Islet of Langerhans (tissue), 1 donor: ENCODE measurements at regions not wholly inside any gene's neighbourhood (a gene's known extent, or its start where the extent isn't known, plus 50 kb on each side); places are given as distances from the start of the nearest gene placed in this dataset.
"Not testable (repeated sequence)": the region's sequence is repeated elsewhere in the genome, so short reads cannot be mapped to it uniquely, and the experiment has no call there.

Experiments
- FAIRE-seq: peaks from one replicate; lab custom pipeline; 2011; peaks lifted over from hg19 to GRCh38; lab: Jason Lieb, UNC

DNA sequence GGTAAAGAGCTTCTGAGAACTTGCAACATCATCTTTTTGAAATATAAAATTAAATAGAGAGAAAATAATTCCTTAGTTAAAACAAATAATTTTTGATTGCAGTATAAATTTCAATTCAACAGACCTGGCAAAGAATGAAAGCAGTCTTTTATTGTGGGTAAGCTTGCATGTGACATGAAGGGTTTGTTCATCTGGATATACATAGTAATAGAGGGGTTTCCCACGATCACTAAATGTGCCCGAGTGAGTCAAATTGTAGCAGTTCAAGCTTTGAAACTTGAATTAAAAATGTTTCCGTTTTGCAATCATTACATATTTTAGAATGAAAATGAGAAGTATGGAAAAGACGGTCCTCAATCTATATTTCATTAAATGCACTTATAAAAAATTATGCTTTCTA, 658.4 kb upstream of the MBL2 start:
- FAIRE-seq, result no peak

DNA sequence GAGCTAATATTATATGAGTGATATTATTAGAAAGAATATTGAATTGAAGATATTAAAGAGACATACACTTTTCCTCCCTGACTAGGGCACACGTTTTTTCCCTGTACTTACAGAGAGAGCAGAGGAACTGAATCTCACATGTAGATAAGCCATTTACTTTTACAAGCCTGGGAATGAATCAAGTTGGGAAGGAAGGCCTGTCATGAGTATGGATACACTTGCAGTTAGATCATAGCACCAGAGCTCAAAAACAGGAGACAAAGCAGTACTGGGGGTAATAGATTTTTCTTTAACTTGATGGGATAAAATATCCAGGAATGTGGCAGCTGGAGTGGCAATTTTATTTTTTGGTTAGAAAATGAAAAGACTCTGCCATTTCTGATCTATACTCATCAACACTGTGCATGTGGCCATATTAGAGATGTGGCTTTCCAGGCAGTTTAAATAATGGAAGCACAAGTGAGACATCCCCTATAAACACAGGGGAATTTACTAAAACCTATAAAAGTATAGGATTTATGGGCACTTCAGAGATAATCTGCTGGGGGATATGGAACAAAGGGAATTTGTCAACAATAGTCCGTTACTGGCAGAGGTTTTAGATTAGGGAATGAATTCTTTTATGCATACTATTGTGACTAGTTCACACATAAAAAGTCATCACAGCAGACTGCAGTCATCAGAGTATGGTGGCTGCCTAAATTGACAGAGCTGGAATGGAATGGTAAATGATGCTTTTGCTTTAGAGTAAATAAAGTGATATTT, 657.7 kb upstream of the MBL2 start:
- FAIRE-seq, result no peak

DNA sequence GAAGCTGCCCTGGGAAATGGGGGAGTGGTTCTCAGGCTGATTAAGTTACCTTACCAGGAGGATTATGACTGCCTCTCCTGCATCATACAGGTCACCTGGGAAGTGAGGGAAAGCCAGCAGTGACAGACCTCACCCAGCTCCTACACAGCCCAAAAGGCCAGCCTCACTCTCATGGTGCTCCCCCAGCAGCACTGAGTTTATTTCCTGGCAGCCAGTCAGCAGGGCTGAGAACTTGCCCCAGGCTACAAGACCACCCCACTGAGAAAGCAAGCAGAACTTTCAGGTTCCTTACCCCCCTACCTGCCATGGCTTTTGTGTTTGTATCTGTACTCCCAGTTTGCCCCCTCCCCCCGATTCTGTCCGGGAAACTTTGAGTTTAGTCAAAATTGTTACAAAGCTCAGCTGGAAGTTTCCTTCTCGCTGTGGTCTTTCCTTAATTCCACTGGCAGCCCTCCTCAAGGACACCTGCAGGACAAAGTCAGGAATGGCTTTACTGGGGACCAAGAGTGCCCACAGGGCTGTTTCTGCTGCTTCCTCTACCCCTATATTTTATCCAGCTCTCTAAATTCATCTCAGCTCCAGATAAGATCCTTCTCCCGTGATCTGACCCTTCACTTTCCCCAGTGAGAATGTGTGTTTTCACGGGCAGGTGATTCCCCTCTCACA, 649.8 kb upstream of the MBL2 start:
- FAIRE-seq, result no peak

DNA sequence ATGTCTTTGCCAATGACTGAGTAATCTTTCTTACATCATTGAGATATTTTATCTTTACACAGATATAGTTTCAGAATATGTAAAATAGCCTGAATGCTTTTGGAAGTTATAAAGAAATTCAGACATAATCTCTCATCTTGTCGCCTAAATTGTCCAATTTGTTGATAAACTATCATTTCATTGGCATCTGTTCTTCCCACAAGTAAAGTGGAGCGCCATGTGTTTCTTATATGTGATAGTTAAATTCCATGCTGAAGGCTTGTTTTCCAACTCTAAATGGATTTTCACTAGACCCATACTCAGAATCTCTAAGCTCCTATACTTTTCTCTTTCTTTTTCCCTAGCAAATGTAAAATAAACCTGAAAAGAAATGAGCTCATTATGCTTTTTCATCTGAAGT, 640.1 kb upstream of the MBL2 start:
- no peak for FAIRE-seq

DNA sequence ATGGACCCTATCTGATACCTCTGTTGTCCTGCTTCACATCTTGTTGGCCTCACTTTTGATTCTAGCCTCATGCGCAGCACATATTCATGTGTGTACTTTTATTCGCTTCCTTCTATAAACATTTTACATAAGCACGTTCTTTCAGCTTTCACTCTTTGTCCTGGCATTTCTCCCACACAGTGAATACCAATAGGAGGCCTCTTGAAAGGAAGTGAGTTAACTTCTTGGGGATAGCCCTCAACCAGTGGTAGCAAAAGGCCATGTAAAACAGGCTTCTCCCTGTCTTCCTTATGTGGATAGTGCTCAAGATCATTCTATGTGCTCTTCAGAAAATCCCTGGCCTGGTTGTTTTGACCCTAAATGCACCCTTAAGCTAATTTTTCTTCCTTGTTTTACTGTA, 633.9 kb upstream of the MBL2 start:
- no peak for FAIRE-seq

DNA sequence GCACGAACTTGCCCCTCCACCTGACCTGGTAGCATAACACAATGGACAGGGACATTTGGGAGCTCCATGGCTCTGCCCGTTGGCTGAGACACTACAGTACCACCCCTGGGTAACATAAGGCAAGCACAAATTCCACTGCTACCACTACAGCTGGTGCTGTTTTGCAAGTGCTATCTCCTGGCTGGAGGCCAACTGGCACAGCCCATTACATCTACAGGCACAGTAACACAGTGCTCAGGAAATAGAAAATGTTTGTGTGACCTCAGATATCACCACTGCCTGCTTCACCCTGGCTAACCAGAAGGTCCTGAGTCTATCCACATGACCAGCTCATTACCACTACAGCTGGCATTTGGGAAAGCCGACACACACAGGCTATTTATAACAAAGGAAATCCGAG, 631.1 kb upstream of the MBL2 start:
- FAIRE-seq, result no peak

DNA sequence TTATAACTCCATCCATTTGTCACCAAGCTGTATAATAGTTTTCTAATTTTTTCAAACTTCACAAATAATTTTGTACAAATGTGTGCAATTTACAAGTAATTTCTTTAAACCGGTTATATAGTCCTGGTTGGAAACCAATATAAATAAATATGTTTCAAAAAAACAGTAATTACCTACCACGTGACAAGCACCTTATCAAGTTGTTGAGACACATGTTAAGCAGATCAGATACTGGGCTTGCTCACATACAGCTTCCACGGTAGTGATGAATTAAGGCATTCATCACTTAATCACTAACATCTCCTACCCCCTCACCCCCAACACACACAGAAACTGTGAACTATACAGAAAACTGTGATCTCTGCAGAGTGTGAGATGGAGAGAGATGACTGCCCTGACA, 630.0 kb upstream of the MBL2 start:
- no peak for FAIRE-seq

DNA sequence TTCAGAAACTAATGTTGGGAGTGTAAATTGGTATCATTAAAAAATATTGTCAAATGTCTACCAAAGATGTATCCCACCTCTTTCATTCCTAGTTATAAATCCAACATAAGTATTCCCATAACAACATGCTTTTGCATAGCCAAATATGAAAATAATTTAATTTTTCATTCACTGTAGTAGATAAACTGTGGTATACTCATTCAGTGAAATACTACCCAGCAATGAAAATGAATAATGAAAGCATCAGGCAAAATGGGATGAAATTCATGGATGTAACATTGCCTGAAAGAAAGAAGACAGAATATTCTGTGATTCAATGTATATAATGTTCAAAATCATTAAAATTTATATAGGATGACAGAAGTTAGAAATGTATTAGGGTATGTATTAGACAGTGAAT, 629.0 kb upstream of the MBL2 start:
- no peak for FAIRE-seq

DNA sequence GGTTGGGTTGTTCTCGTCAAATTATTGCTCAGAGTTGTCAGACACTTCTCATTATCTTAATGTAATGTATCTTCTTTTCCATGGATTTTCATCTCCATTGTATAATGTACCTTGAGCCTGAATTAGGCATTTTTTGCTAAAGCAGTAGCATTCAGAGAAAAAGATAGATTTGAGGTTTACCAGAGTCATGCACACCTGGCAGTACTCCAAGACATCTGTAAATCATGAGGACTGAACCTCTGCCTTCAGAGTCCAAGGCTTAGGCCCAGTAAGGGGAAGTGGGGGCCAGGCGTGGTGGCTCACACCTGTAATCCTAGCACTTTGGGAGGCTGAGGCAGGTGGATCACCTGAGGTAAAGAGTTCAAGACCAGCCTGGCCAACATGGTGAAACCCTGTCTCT, 624.3 kb upstream of the MBL2 start:
- no peak for FAIRE-seq

DNA sequence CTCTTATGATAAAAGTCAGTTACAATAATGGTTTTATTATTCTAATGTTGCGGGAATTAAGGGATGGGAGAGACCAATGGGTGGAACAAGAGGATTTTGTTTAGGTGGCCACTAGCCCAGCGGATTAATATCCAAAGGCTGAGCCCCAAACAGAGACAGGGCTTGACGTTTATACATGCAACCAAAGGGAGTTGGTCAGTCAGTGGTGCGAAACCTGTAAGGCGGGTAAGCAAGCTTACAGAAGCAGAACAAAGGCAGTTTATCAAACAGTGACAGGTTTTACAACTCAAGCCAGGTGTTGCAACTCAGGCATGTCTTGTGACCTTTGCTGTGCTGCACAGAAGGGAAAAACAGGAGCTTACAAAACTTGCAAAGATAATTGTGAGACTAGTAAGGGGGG, 622.9 kb upstream of the MBL2 start:
- FAIRE-seq, result no peak

DNA sequence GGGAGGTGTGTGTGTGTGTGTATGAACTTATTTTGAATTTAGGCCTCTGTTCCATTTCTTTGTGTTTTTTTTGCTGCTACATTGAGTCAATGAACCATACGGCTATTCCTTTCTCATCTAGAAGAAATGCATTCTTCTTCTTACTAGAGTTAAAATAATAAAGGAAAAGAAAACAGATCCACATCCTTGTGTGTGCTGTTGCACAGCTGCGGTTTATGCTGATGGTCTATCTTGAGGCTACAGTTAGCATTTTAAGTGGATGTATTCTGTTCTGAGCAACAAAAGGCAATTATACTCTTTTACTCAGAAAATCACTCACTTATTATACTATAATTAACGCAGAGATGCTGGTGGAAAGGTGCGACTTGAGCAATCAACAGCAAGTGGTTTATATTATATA, 615.0 kb upstream of the MBL2 start:
- no peak for FAIRE-seq

DNA sequence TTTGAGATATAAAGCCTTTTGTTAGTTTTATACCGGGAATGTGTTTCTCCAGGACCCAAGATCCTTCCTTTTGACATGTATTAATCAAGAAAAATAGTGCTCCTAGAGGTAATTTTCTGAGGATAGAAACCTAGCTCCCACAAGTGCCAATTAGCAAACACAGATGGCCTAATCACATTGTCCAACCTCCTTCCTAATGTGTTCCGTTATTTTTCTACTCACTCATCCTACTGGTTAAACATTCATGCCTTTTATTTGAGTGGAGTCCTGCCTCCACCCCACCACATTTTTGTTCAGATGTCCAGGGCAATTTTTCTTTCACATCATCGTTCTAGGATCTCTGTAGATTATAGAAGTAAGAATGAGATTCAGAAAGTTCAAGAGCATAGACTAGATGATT, 610.0 kb upstream of the MBL2 start:
- no peak for FAIRE-seq

DNA sequence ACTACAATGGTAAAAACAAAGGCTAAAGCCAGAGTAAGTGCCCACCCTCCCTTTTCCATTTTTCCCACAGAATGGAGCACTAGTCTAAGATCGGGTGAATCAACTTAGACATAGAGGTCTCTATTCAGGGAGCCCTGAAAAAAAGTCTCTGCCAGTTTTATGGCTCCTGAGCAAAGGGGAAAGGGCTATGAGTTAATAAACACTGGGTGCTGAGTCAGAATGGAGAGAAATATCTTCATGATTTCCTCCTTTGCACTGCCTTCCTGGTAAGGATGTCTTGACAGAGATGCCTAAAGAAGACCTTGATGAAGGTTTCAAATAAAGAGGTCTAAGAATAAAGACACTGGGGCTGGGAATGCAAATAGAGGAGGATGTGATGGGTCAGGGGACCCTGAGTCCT, 607.4 kb upstream of the MBL2 start:
- no peak for FAIRE-seq

DNA sequence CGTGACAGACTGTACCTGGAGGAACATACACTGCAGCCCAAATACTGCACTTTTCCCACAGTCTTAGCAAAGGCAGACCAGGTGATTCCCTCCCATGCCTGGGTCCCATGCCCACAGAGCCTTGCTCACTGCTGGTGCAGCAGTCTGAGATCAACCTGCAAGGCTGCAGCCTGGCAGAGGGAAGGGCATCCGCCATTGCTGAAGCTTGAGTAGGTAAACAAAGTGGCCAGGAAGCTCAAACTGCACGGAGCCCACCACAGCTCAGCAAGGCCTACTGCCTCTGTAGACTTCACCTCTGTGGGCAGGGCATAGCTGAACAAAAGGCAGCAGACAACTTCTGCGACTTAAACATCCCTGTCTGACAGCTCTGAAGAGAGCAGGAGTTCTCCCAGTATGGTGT, 597.8 kb upstream of the MBL2 start:
- no peak for FAIRE-seq

DNA sequence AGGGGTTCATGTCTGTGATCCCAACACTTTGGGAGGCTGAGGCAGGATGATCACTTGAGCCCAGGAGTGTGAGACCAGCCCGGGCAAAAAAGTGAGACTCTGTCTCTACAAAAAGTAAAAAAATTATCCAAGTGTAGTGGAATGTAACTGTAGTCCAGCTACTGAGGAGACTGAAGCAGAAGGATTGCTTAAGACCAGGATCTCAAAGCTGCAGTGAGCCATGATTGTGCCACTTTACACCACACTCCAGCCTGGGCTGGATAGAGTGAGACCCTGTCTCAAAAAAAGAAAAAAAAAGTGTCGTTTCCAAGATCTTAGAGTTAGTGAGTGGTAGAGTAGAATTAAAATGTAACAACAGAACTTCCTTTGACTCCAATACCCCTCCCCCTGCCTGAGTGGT, 589.4 kb upstream of the MBL2 start:
- FAIRE-seq, result no peak

DNA sequence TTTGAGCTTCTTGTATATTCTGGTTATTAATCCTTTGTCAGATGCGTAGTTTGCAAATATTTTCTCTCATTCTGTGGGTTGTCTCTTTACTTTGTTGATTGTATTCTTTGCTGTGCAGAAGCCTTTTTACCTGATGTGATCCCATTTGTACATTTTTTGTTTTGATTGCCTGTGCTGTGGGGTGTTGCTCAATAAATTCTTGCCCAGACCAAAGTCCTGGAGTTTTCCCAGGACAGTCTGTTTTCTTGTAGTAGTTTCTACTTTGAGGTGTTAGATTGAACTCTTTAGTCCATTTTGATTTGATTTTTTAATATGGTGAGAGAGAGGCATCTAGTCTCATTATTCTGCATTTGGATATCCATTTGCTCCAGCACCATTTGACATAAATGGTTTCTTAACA, 588.7 kb upstream of the MBL2 start:
- FAIRE-seq, result no peak

DNA sequence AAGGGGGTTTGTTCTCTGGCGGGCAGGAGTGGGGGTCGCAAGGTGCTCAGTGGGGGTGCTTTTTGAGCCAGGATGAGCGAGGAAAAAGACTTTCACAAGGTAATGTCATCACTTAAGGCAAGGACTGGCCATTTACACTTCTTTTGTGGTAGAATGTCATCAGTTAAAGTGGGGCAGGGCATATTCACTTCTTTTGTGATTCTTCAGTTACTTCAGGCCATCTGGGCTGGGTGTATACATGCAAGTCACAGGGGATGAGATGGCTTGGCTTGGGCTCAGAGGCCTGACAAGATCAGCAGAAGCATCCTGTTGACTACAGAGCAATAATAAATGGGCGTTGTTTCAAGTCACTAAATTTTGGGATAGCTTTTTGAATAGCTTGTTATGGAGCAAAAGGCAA, 586.4 kb upstream of the MBL2 start:
- not testable (repeated sequence) for FAIRE-seq

DNA sequence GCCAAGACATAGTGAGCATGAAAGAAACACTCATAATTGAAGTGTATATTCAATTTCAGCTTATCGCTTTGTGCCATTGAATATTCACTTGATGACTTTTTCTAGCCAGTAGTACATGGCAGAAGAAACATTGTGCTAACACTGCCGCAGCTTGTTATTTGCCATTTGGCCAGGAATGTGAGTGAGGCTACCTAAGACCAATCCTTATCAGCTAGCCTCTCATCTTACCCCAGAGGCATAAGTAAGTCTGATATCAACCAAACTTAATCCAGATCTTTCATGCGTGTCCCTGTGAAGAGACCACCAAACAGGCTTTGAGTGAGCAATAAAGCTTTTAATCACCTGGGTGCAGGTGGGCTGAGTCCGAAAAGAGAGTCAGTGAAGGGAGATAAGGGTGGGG, 586.0 kb upstream of the MBL2 start:
- no peak for FAIRE-seq

DNA sequence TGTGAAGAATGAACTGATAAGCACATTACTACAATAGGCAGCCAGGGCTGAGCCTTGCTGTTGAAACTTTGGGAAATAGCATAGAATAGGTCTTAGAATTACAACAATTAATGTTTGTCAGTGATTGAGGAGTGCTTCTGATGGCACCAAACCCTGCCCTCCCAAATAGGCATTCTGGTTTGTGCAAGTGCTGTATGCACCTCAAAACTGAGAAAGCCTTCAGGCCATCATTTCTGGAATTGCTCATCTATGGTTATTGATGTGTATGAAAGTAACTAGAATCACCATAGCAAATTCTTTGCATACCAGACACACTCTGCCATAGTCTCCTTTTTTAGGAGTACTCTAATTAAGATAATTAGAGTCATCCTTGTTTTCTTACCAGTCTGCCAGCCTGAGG, 585.0 kb upstream of the MBL2 start:
- no peak for FAIRE-seq

DNA sequence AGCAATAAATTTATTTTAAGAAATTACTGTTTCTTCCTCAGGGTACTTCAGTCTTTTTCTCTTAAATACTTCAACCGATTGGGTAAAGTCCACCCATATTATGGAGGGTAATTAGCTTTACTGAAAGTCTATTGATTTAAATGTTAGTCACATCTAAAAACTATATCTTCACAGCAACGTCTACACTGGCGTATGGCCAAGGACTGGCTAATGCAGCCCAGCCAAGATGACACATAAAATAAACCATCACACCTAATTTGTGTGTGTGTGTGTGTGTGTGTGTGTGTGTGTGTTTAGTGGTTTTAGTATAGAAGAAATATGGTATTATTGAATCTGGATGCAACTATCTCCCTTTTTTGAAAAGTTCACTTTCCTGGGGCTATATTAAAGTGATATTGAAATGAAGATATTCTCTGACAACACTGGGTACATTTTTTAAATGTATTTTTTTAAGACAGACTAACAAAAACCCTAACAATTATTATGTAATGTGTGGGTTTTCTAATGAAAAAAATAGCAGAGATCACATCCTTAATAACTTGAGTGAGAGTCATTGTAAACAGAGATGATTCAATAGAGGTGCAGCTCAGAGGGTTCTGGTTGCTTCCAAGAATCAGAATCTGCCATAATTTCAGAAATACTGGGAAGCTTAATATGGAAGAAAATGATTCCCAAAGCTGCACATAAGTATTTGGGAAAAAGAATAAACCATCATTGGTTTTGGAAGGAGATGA, 584.2 kb upstream of the MBL2 start:
- no peak for FAIRE-seq

DNA sequence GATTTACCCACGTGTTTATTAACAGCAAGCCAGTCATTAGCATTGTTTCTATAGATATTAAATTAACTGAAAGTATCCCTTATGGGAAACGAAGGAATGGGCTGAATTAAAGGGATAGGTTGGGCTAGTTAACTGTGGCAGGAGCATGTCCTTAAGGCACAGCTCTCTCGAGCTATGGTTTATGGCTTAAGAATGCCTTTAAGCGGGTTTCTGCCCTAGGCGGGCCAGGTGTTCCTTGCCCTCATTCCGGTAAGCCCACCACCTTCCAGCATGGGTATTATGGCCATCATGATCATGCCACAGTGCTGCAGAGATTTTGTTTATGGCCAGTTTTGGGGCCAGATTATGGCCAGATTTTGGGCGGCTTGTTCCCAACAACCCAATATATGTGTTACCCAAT, 569.9 kb upstream of the MBL2 start:
- not testable (repeated sequence) for FAIRE-seq

DNA sequence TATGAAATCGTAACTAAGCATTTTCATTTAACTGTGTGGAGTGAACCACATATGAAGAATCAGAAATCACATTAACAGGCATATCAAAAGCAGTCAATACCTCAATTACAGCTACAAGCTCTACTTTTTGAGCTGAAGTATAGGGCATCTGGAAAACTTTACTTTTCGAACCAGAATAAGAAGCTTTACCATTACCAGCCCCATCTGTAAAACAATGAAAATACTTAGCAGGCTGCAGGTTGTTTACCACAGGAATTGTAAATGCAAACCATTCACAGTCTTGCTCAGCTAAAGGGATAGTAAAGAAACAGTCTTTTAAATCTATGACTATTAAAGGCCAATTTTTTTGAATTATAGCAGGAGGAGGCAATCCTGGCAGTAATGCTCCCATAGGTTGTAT, 565.6 kb upstream of the MBL2 start:
- not testable (repeated sequence) for FAIRE-seq

DNA sequence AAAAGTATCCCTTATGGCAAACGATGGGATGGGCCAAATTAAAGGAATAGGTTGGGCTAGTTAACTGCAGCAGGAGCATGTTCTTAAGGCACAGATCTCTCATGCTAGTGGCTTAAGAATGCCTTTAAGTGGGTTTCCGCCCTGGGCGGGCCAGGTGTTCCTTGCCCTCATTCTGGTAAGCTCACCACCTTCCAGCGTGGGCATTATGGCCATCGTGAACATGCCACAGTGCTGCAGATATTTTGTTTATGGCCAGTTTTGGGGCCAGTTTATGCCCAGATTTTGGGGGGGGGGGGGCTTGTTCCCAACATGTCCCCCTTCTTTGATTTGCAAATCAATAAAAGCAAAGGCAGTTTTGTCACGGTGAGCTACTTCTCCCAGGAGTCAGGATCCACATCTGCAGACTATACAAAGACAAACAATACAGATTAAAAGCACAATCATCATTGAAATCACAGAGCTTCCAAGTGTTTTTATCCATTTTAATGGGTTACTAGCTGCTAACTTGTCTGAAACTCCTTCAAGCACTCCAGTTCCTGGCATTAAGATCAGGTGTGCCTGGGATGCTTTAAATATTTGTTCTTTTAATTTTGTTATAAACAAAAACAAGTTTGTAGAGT, 563.3 kb upstream of the MBL2 start:
- FAIRE-seq, result not testable (repeated sequence)
